ENCODE measurements at regions not wholly inside any gene's neighbourhood (a gene's known extent, or its start where the extent isn't known, plus 50 kb on each side); places are given as distances from the start of the nearest gene placed in this dataset.
A peak's percentile ranks its signal among the peaks of the same experiment; 100 is the strongest.

DNA sequence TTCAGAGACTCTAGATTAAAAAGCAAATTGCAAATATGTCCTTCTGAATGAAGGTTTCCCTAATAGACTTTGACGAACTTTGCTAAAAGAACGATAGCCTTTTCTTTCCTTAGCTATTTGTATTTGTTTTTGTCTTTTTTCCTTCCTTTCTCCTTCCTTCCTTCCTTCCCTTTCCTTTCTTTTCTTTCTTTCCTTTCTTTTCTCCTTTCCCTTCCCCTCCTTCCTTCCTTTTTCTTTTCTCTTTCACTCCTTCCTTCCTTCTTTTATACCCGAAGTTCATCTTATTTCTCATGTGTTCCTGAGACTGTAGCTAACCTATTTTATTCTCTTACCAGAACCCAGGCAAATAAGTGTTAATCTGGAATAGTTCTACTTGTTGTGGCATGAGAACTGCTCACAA, 381.2 kb upstream of the RUNX1 start:
- TF ChIP-seq CTCF (IDR thresholded peaks at IDR 0.05 in 4 of 5, conservative IDR thresholded peaks at IDR 0.05 in 1 of 5) = no peak
- no peak for TF ChIP-seq POLR2A (IDR thresholded peaks at IDR 0.05)
- no peak for ATAC-seq
- in situ Hi-C loops (cut with MboI; ENCODE audit: low sequenced_read_pairs in 4 of 4) = no loop called here
- no peaks in the 10 kb centered on the region for H3K36me3 ChIP-seq
- H3K27me3 ChIP-seq = peaks cover 4 to 21% (median 5%) of the 10 kb centered on the region in 3 donors
- intact Hi-C loops (cut with DNase I; ENCODE audit: low total_unique reads) = no loop called here
- DNase-seq = no peak
- H3K27ac ChIP-seq = no peak overlapping the region
- H3K4me3 ChIP-seq = no peak overlapping the region
- no peaks in the 10 kb centered on the region for H3K9me3 ChIP-seq
- H3K4me1 ChIP-seq = peaks cover 0 to 4% of the 10 kb centered on the region in 2 donors

DNA sequence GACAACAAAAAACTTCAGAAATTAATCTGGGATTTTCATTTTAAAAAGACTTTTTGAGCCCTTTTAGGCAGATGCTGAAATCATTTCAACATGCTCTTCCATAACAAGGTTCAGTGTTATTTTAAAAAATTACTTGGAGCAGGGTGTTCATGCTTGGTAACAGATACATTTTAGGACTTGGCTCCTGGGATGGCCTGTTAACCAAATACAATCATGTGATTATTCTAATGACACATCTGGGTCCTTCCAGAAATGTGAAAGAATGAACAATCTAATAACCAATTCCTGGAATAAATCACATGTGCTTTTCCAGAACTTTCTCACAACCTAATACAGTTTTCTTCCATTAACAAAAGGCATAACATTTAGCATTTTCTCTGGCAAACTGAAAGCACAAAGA, 379.8 kb upstream of the RUNX1 start:
- in situ Hi-C loops (cut with MboI; ENCODE audit: low sequenced_read_pairs in 4 of 4) (no loop called here), intact Hi-C loops (cut with DNase I; ENCODE audit: low total_unique reads) (no loop called here)
- ATAC-seq = peak in 1 of 2 donors; percentile 58
- no peak for DNase-seq
- TF ChIP-seq CTCF (IDR thresholded peaks at IDR 0.05 in 4 of 5, conservative IDR thresholded peaks at IDR 0.05 in 1 of 5) (no peak), POLR2A (IDR thresholded peaks at IDR 0.05) (no peak)
- peaks cover 4 to 21% (median 5%) of the 10 kb centered on the region in 3 donors for H3K27me3 ChIP-seq
- no peak overlapping the region for H3K4me3 ChIP-seq
- no peaks in the 10 kb centered on the region for H3K9me3 ChIP-seq
- peaks cover 0 to 4% of the 10 kb centered on the region in 2 donors for H3K4me1 ChIP-seq
- peak overlapping the region; percentile 1 to 52 (median 24) for H3K27ac ChIP-seq
- H3K36me3 ChIP-seq = no peaks in the 10 kb centered on the region

- ATAC-seq (no peak), DNase-seq (peak in 1 of 2 donors; percentile 12)
- no peak overlapping the region for H3K4me3 ChIP-seq
- TF ChIP-seq CTCF (IDR thresholded peaks at IDR 0.05 in 4 of 5, conservative IDR thresholded peaks at IDR 0.05 in 1 of 5) (no peak), POLR2A (IDR thresholded peaks at IDR 0.05) (no peak)
- H3K9me3 ChIP-seq = no peaks in the 10 kb centered on the region
- no peaks in the 10 kb centered on the region for H3K36me3 ChIP-seq
- peaks cover 0 to 4% of the 10 kb centered on the region in 2 donors for H3K4me1 ChIP-seq
- intact Hi-C loops (cut with DNase I; ENCODE audit: low total_unique reads) (no loop called here), in situ Hi-C loops (cut with MboI; ENCODE audit: low sequenced_read_pairs in 4 of 4) (no loop called here)
- peak overlapping the region; percentile 1 to 52 (median 24) for H3K27ac ChIP-seq
- H3K27me3 ChIP-seq = peaks cover 4 to 21% (median 5%) of the 10 kb centered on the region in 3 donors
These were observed 379.4 kb upstream of the RUNX1 start for GRCh38 chr21:35428489-35428888.

DNA sequence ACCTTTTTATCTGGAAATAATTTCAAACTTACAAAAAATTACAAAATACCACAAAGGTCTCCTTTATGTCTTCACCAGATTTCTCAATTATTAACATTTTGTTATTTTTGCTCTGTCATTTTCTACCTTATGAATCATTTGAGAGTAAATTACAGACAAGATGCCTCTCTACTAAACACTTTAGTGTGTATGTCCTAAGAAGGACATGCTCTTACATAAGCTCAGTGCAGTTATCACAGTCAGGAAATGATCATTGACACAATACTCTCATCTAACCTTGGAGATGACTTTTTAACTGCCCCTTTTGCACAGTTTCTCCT, 378.9 kb upstream of the RUNX1 start:
- ATAC-seq (peak in 1 of 2 donors; percentile 69), DNase-seq (no peak)
- Histone ChIP-seq H3K4me3 (no peak overlapping the region), H3K27me3 (peaks cover 4 to 21% (median 5%) of the 10 kb centered on the region in 3 donors), H3K27ac (peak overlapping the region in 2 of 4 donors; percentile 1 to 52), H3K36me3 (no peaks in the 10 kb centered on the region), H3K4me1 (peaks cover 0 to 4% of the 10 kb centered on the region in 2 donors), H3K9me3 (no peaks in the 10 kb centered on the region)
- intact Hi-C loops (cut with DNase I; ENCODE audit: low total_unique reads) (no loop called here), in situ Hi-C loops (cut with MboI; ENCODE audit: low sequenced_read_pairs in 4 of 4) (no loop called here)
- TF ChIP-seq CTCF (IDR thresholded peaks at IDR 0.05 in 4 of 5, conservative IDR thresholded peaks at IDR 0.05 in 1 of 5) (no peak), POLR2A (IDR thresholded peaks at IDR 0.05) (no peak)

- TF ChIP-seq CTCF (IDR thresholded peaks at IDR 0.05 in 4 of 5, conservative IDR thresholded peaks at IDR 0.05 in 1 of 5) (no peak), POLR2A (IDR thresholded peaks at IDR 0.05) (no peak)
- intact Hi-C loops (cut with DNase I; ENCODE audit: low total_unique reads) (no loop called here), in situ Hi-C loops (cut with MboI; ENCODE audit: low sequenced_read_pairs in 4 of 4) (no loop called here)
- no peaks in the 10 kb centered on the region for H3K9me3 ChIP-seq
- H3K4me3 ChIP-seq = no peak overlapping the region
- DNase-seq = no peak
- H3K27ac ChIP-seq = no peak overlapping the region
- H3K36me3 ChIP-seq = no peaks in the 10 kb centered on the region
- no peak for ATAC-seq
- peaks cover 4 to 21% (median 5%) of the 10 kb centered on the region in 3 donors for H3K27me3 ChIP-seq
- peaks cover 0 to 4% of the 10 kb centered on the region in 2 donors for H3K4me1 ChIP-seq
These were observed 378.4 kb upstream of the RUNX1 start for GRCh38 chr21:35427320-35428000.
